NCI-H1930 (cell line): ENCODE measurements at regions not wholly inside any gene's neighbourhood (a gene's known extent, or its start where the extent isn't known, plus 50 kb on each side); places are given as distances from the start of the nearest gene placed in this dataset.
"Not testable (repeated sequence)": the region's sequence is repeated elsewhere in the genome, so short reads cannot be mapped to it uniquely, and the experiment has no call there.

Experiments used
- DNase-seq, 2 experiments: peaks; one replicate each; lab custom pipeline; 2025; lab: John Stamatoyannopoulos, UW

- no peak for DNase-seq
Measured at GRCh38 chr18:65671621-65672415, 79.0 kb upstream of the CDH7 start.

GRCh38 chr18:65670145-65670544 is 80.7 kb upstream of the CDH7 start:
- not testable (repeated sequence) for DNase-seq

- DNase-seq, result no peak
Measured at GRCh38 chr18:65661391-65661790, 89.4 kb upstream of the CDH7 start.

- no peak for DNase-seq
Measured at GRCh38 chr18:65659912-65660311, 90.9 kb upstream of the CDH7 start.

- DNase-seq, result no peak
Measured at GRCh38 chr18:65659312-65659711, 91.5 kb upstream of the CDH7 start.

GRCh38 chr18:65651192-65651591 is 99.6 kb upstream of the CDH7 start:
- DNase-seq, result no peak

GRCh38 chr18:65632236-65632635 is 118.6 kb upstream of the CDH7 start:
- DNase-seq, result no peak

- DNase-seq, result no peak
Measured at GRCh38 chr18:65631766-65632165, 119.0 kb upstream of the CDH7 start.

GRCh38 chr18:65628390-65628789 is 122.4 kb upstream of the CDH7 start:
- DNase-seq, result no peak

GRCh38 chr18:65623676-65624075 is 127.1 kb upstream of the CDH7 start:
- no peak for DNase-seq

- no peak for DNase-seq
Measured at GRCh38 chr18:65622436-65622835, 128.4 kb upstream of the CDH7 start.

GRCh38 chr18:65620076-65620696 is 130.6 kb upstream of the CDH7 start:
- DNase-seq, result no peak

- DNase-seq, result no peak
Measured at GRCh38 chr18:65610939-65611338, 139.9 kb upstream of the CDH7 start.

- no peak for DNase-seq
Measured at GRCh38 chr18:65608471-65608870, 142.3 kb upstream of the CDH7 start.

- no peak for DNase-seq
Measured at GRCh38 chr18:65607161-65607560, 143.7 kb upstream of the CDH7 start.

GRCh38 chr18:65606551-65607130 is 144.2 kb upstream of the CDH7 start:
- no peak for DNase-seq

- not testable (repeated sequence) for DNase-seq
Measured at GRCh38 chr18:65605352-65605751, 145.5 kb upstream of the CDH7 start.

- no peak for DNase-seq
Measured at GRCh38 chr18:65601775-65602174, 149.0 kb upstream of the CDH7 start.

- DNase-seq, result no peak
Measured at GRCh38 chr18:65592435-65592834, 158.4 kb upstream of the CDH7 start.

GRCh38 chr18:65587491-65587890 is 163.3 kb upstream of the CDH7 start:
- DNase-seq, result no peak

- not testable (repeated sequence) for DNase-seq
Measured at GRCh38 chr18:65582094-65582493, 168.7 kb upstream of the CDH7 start.

GRCh38 chr18:65568866-65569265 is 181.9 kb upstream of the CDH7 start:
- no peak for DNase-seq

- DNase-seq, result no peak
Measured at GRCh38 chr18:65567372-65567771, 183.4 kb upstream of the CDH7 start.
